GM10266 (cell line): ENCODE measurements at regions not wholly inside any gene's neighbourhood (a gene's known extent, or its start where the extent isn't known, plus 50 kb on each side); places are given as distances from the start of the nearest gene placed in this dataset.

Experiments used
- DNase-seq: peaks from one replicate; pipeline ENCODE4 v3.0.0; 2012; ENCODE audit errors: extremely low spot score
- TF ChIP-seq, protein P1 (sequence below): IDR thresholded peaks from 2 replicates; pipeline ENCODE4 v1.5.1; 2012; ENCODE audit warnings: mild to moderate bottlenecking, low read depth; ENCODE audit not compliant: control insufficient read depth, insufficient read depth; ENCODE audit errors: missing control alignments

DNA sequence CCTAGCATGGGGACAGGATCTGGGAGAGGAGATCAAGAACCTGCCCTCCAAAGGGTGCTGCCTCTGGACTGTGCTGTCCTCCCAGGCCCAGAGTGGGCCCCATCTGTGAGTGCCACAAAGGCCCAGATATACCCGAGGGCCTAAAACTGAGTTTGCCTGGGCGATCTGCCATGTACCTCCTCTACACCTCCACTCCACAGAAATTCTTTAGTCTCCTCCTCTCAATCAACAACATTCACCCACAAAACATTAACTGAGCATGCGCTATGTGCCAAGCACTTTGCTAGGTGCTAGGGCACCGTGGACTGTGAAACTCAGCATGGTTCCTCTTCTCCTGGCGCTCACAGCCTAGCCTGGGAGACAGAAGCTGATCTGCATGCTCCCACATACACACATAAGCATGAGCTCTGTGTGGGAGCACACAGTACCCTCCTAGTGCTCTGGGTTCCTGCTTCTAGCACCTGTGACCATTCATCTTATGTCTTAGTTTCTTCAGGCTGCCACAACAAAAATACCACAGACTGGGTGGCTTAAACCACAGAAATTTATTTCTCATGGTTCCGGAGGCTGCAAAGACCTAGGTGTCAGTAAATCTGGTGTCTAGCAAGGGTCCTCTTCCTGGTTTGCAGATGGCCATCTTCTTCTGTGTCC is 82.0 kb upstream of the FSTL4 start:
- TF ChIP-seq, protein P1, sequence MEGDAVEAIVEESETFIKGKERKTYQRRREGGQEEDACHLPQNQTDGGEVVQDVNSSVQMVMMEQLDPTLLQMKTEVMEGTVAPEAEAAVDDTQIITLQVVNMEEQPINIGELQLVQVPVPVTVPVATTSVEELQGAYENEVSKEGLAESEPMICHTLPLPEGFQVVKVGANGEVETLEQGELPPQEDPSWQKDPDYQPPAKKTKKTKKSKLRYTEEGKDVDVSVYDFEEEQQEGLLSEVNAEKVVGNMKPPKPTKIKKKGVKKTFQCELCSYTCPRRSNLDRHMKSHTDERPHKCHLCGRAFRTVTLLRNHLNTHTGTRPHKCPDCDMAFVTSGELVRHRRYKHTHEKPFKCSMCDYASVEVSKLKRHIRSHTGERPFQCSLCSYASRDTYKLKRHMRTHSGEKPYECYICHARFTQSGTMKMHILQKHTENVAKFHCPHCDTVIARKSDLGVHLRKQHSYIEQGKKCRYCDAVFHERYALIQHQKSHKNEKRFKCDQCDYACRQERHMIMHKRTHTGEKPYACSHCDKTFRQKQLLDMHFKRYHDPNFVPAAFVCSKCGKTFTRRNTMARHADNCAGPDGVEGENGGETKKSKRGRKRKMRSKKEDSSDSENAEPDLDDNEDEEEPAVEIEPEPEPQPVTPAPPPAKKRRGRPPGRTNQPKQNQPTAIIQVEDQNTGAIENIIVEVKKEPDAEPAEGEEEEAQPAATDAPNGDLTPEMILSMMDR = no peak
- no peak for DNase-seq

DNA sequence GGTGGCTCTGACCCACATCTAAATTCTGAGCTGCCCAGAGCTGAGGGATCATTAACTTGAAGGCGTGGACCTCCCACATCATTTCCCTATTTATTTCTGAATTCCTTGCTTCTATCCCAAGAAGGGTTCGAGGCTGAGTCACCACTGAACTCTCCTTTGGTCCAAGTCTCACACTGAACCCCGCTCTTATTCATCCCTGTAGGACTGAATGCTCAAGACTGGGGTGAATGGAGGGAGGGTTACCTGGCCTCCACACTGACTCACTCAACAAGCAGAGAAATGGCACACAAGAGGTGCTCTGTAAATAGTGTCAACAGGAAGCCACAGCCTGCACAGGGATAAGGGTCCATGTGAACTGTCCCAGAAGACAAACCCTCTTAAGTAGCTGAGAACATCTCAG is 79.1 kb upstream of the FSTL4 start:
- TF ChIP-seq, protein P1 = no peak
- DNase-seq = no peak

DNA sequence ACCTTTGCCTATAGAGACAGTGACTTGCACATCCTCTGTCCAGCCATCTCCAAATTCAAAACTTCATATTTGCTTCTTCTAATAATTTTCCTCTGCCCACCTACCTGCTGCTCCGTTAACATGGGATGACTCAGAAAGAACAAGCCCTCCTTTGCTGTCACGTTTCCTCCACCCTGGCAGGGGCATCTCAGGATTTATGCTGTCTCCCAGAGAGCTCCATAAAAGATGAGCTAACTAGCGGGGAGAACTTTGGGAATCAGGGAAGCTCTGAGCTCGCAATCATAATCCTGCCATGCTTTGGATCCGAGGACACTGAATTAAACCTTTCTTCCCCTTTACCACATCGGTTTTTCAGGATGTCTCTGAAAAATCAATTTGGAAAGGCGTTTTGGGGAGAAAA is 78.4 kb upstream of the FSTL4 start:
- no peak for DNase-seq
- TF ChIP-seq, protein P1 = no peak

DNA sequence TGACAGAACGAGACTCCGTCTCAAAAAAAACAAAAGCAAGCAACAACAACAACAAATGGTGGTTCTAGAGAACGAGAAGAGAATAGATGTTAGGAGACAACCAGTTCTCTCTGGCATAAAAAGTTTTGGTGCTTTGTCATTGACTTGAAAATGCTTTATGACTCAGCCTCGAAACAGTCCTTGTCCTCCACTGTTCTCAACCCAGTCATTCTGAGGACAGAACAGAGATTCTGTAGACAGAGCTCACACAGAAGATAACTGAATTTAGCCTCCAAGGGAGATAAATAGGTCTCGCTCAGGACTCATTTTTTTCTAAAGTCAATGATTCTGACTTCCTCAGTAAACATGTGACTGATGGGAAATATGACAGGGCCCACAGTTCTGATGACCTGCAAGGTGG is 76.0 kb upstream of the FSTL4 start:
- TF ChIP-seq, protein P1 = no peak

DNA sequence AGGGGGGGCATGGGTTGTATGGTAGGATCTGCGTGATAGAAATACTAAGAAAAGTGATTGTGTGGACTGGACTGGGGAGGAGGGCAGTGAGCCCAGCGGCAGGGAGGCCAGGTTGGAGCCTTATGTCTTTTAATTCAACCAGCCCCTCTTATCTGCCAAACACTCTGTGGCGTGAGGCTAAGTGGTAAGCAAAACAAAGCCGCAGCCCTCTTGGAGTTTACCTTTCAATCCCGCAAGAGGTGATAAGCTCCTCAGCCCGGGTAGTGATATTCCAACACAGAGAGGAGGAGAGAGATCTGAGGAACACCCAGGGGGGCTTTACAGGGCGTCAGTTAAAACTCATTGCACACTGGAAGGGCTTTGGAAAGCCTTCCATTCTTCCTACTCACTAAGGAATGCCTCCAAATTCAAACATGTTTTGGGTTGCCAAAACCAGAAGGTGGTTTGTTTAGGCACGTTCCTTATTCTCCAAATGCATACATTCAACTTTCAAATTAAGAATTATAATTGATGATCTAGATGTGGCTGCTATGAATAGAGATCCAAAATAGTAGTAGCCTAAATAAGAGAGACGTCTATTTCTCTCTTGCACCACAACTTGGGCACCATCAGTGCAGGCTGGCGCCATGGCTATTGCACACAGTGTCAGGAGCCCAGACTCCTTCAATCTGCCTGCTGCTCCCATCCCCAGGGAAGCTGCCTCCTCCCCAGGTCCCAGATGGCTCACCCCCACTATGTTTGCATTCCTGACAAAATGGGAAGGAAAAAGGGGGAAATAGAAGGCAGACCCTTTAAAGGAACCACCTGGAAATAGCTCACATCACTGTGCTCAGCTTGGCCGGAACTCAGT is 75.1 kb upstream of the FSTL4 start:
- TF ChIP-seq, protein P1 = no peak
- no peak for DNase-seq

More for the DNA sequence above, 76.0 kb upstream of the FSTL4 start:
- DNase-seq = peak; percentile 16

DNA sequence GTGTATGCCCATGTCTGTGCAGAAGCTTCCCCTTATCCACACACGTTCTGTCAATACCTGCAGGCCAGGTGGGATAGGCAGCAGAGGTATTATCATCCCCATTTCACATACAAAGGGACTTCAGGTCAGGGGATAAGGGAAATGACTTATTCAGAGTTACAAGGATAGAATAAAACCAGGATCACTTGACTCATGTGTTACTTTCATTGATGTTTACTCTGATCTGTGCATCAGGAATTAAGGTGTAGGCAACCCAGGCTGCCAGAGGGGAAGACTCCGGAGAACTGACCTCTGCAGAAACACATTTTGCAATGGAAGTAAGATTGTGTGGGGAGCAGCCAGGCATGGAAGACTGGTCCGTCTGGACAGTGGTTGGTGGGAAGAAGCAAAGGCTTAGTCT is 74.2 kb upstream of the FSTL4 start:
- no peak for DNase-seq
- TF ChIP-seq, protein P1 = no peak

DNA sequence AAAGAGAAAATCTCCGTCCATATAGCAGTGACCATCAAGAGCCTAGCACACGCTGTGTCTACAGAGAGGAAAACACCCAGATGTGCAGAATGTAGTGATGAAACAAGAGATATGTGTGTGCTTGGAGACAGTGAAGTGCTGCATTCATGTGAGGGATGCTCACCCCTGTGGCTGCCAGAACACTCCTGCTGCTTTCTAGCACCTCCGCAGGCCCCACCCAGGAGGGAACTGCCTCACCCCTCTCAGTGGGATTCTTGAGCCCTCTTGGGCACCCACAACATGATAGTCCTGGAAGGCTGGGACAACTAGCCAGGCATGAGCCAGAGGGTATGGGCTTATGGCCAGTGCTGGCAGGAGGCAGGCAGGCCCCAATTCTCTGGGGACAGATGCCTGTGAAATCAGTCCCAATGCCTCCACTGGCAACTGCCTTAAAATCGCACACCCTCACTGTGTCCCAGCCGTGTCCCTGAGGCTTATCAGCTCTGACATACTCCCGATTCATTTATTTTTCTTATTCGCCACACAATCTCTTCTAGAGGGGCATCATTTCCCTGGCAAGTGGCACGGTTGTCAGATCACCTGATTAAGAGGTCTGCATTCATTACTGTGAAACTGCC is 73.2 kb upstream of the FSTL4 start:
- DNase-seq = no peak
- TF ChIP-seq, protein P1 = no peak
